Upper lobe of left lung (tissue), 6 donors: ENCODE measurements at regions not wholly inside any gene's neighbourhood (a gene's known extent, or its start where the extent isn't known, plus 50 kb on each side); places are given as distances from the start of the nearest gene placed in this dataset.

Source experiments
- ATAC-seq, 2 donors: fragments of 200-7000 bp; cut with Tn5 transposase; one replicate each; pipeline ENCODE4 v1.9.1; 2022; ENCODE audit warnings: mild to moderate bottlenecking in 2 of 2, moderate library complexity in 2 of 2; ENCODE audit not compliant: low FRiP score in 2 of 2
- DNase-seq, 2 donors: peaks; one replicate each; pipeline ENCODE4 v3.0.0-alpha.2; 2019 to 2020
- H3K27ac ChIP-seq, 4 donors: fragments of 200-600 bp; sonication (generic); one replicate each; pipeline ENCODE4 v1.5.1; 2016 to 2019
- H3K27me3 ChIP-seq, 4 donors: fragments of 200-600 bp; sonication (generic); one replicate each; pipeline ENCODE4 v1.5.1; 2017 to 2019
- H3K36me3 ChIP-seq, 4 donors: fragments of 200-600 bp; sonication (generic); one replicate each; pipeline ENCODE4 v1.5.1; 2016 to 2019
- H3K4me1 ChIP-seq, 4 donors: fragments of 200-600 bp; sonication (generic); one replicate each; pipeline ENCODE4 v1.5.1; 2018 to 2019
- H3K4me3 ChIP-seq, 4 donors: fragments of 200-600 bp; sonication (generic); one replicate each; pipeline ENCODE4 v1.5.1; 2017 to 2019; ENCODE audit warnings: mild to moderate bottlenecking in 2 of 4, moderate library complexity in 1 of 4
- H3K9me3 ChIP-seq, 4 donors: fragments of 200-600 bp; sonication (generic); one replicate each; pipeline ENCODE4 v1.5.1; 2018 to 2019
- EP300 ChIP-seq, 4 donors: sonication (generic); formaldehyde crosslinking; IDR thresholded peaks; one replicate each; pipeline ENCODE4 v1.5.1; 2017; ENCODE audit warnings: antibody characterized with exemption in 4 of 4, control low read depth in 2 of 4
- POLR2A ChIP-seq, 4 donors: fragments of 450-650 bp; IDR thresholded peaks; one replicate each; pipeline ENCODE4 v1.5.1; 2016 to 2017; ENCODE audit warnings: antibody characterized with exemption in 4 of 4, mild to moderate bottlenecking in 2 of 4
- POLR2AphosphoS5 ChIP-seq, 2 donors: sonication (generic); formaldehyde crosslinking; IDR thresholded peaks; one replicate each; pipeline ENCODE4 v1.5.1; 2017; ENCODE audit warnings: antibody characterized with exemption in 2 of 2
- WGBS, 2 donors: methylation state at CpG; one replicate each; pipeline ENCODE4 v1.1.5; 2017 to 2018; 5-methylcytosine and 5-hydroxymethylcytosine counted together
- TF ChIP-seq, protein P1 (sequence below), 6 experiments: fragments of 450-650 bp in 4 of 6; fragments of 200-600 bp in 2 of 6; sonication (generic) in 2 of 6; IDR thresholded peaks; one replicate each; pipeline ENCODE4 v1.5.1; 2016 to 2019; ENCODE audit warnings: antibody characterized with exemption in 6 of 6
- donor health status: DM: no; HTN: no; CAD: no; lungs with moderate emphysema.
- donor health status: DM: no; HTN: yes; CAD: no; lungs with severe emphysema.

DNA sequence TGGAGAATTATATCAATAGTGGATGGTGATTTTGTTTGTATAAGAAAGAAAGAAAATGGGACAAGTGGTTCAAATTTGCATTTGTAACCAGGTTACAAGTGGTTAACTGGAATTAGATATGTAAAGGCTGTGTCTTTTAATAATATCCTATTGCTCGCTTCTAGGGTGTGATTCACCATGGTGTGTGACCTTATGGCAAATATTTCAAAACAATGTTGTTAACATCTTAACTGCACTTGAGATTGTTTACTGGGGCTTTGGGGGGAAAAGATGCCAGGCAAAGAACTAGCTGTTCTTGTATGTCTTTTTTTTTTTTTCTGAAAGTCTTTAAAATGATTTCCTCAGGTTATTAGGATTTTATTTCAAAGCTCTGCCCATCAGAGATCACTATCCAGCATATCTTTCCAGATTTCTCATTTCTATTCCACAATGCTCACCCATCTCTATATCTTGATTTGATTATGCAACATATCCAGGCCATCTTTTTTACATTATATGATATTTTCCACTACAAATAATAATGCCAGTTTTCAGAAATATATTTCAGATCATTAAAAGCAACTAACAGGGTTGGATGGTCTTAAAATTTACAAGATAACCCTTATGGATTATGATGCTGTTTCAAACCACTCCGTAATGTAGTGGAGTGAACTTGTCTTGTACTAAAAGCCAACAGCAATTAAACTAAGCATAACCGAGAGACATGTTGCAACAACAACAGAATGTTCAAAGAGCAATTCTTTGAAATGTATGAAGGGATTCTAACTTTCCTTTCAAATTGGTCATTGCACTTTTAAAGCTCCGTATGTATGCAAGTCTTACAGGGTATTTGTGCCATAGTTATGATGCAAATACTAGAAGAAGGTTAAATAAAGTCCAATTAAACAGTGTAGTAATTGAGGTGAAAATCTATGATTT, 341.5 kb upstream of the ETAA1 start:
- no peak overlapping the region for H3K4me3 ChIP-seq
- WGBS, 2 donors: 74 to 75% methylated on average over 4 of the region's 4 CpGs
- ATAC-seq (no peak), DNase-seq (no peak)
- TF ChIP-seq POLR2AphosphoS5 (IDR thresholded peaks at IDR 0.05): no peak
- no peak for TF ChIP-seq POLR2A (IDR thresholded peaks at IDR 0.05)
- TF ChIP-seq, protein P1, sequence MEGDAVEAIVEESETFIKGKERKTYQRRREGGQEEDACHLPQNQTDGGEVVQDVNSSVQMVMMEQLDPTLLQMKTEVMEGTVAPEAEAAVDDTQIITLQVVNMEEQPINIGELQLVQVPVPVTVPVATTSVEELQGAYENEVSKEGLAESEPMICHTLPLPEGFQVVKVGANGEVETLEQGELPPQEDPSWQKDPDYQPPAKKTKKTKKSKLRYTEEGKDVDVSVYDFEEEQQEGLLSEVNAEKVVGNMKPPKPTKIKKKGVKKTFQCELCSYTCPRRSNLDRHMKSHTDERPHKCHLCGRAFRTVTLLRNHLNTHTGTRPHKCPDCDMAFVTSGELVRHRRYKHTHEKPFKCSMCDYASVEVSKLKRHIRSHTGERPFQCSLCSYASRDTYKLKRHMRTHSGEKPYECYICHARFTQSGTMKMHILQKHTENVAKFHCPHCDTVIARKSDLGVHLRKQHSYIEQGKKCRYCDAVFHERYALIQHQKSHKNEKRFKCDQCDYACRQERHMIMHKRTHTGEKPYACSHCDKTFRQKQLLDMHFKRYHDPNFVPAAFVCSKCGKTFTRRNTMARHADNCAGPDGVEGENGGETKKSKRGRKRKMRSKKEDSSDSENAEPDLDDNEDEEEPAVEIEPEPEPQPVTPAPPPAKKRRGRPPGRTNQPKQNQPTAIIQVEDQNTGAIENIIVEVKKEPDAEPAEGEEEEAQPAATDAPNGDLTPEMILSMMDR (IDR thresholded peaks at IDR 0.05): no peak
- no peak for TF ChIP-seq EP300 (IDR thresholded peaks at IDR 0.05)
- H3K4me1 ChIP-seq: peaks cover 0 to 16% (median 11%) of the 10 kb centered on the region in 4 donors
- no peaks in the 10 kb centered on the region for H3K9me3 ChIP-seq
- H3K27ac ChIP-seq: no peak overlapping the region
- no peaks in the 10 kb centered on the region for H3K27me3 ChIP-seq
- no peaks in the 10 kb centered on the region for H3K36me3 ChIP-seq

DNA sequence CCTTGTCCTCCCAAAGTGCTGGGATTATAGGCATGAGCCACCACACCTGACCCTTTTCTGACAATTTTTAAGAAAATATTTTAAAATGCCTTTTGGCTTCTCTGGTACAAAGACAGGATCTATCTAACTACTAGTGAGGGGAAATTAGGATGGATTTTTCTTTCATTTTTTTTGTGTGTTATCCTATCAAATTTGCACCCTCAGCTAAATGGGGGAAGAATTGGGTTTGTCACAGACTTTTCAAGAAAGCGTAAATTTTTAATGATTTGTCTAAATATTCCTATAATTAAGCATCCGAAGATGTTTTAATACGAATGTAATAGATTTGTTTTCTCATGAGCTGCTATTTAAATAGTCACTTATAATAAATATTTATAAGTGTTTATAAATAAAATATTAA, 340.0 kb upstream of the ETAA1 start:
- DNase-seq: no peak
- no peak for TF ChIP-seq EP300 (IDR thresholded peaks at IDR 0.05)
- TF ChIP-seq, protein P1 (IDR thresholded peaks at IDR 0.05): no peak
- no peak for TF ChIP-seq POLR2A (IDR thresholded peaks at IDR 0.05)
- TF ChIP-seq POLR2AphosphoS5 (IDR thresholded peaks at IDR 0.05): no peak
- Histone ChIP-seq H3K9me3 (no peaks in the 10 kb centered on the region), H3K27me3 (no peaks in the 10 kb centered on the region), H3K4me1 (peaks cover 0 to 16% (median 11%) of the 10 kb centered on the region in 4 donors), H3K27ac (no peak overlapping the region), H3K36me3 (no peaks in the 10 kb centered on the region), H3K4me3 (no peak overlapping the region)
- no peak for ATAC-seq
- WGBS, 2 donors: 80 to 83% methylated on average over 3 of the region's 3 CpGs

DNA sequence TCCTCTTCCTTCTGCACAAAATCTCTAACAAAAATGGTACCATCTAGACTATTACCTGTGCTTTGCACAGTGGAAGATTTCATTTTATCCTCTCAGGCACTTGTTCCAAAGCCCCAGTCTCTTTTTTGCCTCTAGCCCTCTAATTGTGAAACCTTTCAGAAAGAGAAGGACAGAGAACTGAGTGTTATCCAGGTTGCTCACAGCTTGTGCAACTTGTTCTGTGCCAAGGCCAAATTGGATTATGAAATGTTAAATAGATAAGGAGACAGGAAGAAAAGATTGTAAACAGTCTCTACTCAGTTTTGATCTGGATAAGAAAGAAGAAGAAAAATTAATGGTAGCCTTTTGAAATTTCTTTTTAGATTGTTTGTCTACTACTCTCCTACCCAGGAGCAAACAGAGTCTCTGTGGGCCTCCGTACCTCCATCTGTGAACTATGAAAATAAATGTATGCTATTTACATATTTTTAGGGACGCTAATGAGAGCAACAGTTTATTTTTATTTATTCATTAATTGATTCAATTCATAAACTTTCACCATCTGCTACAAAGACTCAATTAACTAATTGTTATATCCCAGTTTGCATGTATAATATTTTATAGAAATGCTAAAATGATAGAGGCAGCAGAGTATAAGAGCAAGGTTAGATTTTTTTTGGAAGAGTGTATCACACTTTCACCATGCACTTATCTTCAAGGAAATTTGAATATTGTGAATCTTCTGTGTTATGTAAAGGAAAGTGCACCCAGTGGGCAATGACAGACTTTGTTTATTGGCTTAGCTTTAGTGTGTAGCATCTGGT, 339.0 kb upstream of the ETAA1 start:
- ATAC-seq: peak in 1 of 2 donors; percentile 31

DNA sequence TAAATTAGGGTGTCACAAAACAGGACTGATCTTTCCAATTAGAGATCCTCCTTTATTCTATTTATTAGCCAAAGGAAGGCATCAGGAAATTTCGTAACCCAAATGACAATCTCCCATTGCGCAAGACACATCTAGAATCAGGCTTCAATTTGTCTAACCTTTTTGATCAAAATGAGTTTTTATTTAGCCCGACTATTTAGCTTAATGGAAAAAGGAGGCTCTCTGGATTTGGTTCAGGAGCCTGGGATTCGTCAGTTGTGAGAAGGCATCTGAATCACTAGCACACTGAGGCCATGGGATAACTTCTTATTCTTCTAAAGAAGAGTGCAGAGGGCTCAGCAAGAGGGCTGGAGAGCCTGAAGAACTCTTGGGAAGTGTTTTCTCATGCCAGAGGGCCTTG, 332.1 kb upstream of the ETAA1 start:
- TF ChIP-seq, protein P1 (IDR thresholded peaks at IDR 0.05): no peak
- TF ChIP-seq POLR2AphosphoS5 (IDR thresholded peaks at IDR 0.05) (no peak), EP300 (IDR thresholded peaks at IDR 0.05) (no peak), POLR2A (IDR thresholded peaks at IDR 0.05) (no peak)
- Histone ChIP-seq H3K4me3 (no peak overlapping the region), H3K27me3 (no peaks in the 10 kb centered on the region), H3K36me3 (no peaks in the 10 kb centered on the region), H3K27ac (no peak overlapping the region), H3K4me1 (no peaks in the 10 kb centered on the region), H3K9me3 (no peaks in the 10 kb centered on the region)
- no peak for DNase-seq
- WGBS, 2 donors: 70 to 77% methylated on average over 4 of the region's 4 CpGs
- ATAC-seq: no peak

More for the DNA sequence above, 339.0 kb upstream of the ETAA1 start:
- WGBS, 2 donors: 44 to 46% methylated on average over 2 of the region's 2 CpGs
- no peaks in the 10 kb centered on the region for H3K36me3 ChIP-seq
- DNase-seq: peak in 1 of 2 donors; percentile 27
- TF ChIP-seq POLR2A (IDR thresholded peaks at IDR 0.05) (no peak), EP300 (IDR thresholded peaks at IDR 0.05) (peak in 1 of 4 donors; percentile 46), POLR2AphosphoS5 (IDR thresholded peaks at IDR 0.05) (peak in 1 of 2 donors; percentile 21)
- TF ChIP-seq, protein P1 (IDR thresholded peaks at IDR 0.05): no peak
- no peaks in the 10 kb centered on the region for H3K9me3 ChIP-seq
- H3K4me1 ChIP-seq: peaks cover 0 to 16% (median 11%) of the 10 kb centered on the region in 4 donors
- no peak overlapping the region for H3K4me3 ChIP-seq
- no peaks in the 10 kb centered on the region for H3K27me3 ChIP-seq
- peak overlapping the region in 2 of 4 donors; percentile 19 to 31 for H3K27ac ChIP-seq
